GM19455 (cell line): ENCODE measurements at regions not wholly inside any gene's neighbourhood (a gene's known extent, or its start where the extent isn't known, plus 50 kb on each side); places are given as distances from the start of the nearest gene placed in this dataset.
"Not testable (repeated sequence)": the region's sequence is repeated elsewhere in the genome, so short reads cannot be mapped to it uniquely, and the experiment has no call there.

ENCODE experiments used
- ATAC-seq: cut with Tn5 transposase; IDR thresholded peaks from one replicate; pipeline ENCODE4 v1.9.1; 2021; ENCODE audit not compliant: unreplicated experiment

GRCh38 chr7:49438281-49438680 lies 335.2 kb upstream of the VWC2 start:
- no peak for ATAC-seq

GRCh38 chr7:49443515-49443914 lies 329.9 kb upstream of the VWC2 start:
- ATAC-seq, result no peak

DNA sequence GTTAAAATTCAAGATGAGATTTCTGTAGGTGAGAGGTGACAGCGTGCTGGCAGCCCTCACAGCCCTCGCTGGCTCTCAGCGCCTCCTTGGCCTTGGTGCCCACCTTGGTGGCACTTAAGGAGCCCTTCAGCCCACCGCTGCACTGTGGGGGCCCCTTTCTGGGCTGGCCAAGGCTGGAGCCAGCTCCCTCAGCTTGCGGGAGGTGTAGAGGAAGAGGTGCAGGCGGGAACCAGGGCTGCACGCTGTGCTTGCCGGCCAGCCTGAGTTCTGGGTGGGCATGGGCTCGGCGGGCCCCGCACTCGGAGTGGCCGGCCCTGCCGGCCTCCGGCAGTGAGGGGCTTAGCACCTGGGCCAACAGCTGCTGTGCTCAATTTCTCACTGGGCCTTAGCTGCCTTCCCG lies 320.0 kb upstream of the VWC2 start:
- no peak for ATAC-seq

DNA sequence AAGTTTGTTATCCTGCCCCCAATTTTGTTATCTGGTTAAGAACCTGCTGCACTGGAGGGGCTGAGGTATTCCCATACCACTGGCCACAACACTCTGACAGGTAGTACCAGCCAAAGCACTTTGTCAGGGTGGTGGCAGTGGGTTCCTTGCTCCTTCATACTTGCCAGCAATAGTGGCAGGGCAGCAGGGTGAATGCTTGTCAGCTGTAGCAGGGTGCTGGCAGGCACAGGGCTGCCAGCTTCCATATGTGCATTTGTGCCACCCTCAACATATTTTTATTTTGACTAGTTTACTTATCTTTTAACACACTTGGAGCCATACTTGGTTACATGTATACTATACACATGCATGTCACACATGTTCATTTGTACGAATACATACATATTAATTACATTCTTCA lies 294.0 kb upstream of the VWC2 start:
- no peak for ATAC-seq

GRCh38 chr7:49479936-49480544 lies 293.4 kb upstream of the VWC2 start:
- no peak for ATAC-seq

DNA sequence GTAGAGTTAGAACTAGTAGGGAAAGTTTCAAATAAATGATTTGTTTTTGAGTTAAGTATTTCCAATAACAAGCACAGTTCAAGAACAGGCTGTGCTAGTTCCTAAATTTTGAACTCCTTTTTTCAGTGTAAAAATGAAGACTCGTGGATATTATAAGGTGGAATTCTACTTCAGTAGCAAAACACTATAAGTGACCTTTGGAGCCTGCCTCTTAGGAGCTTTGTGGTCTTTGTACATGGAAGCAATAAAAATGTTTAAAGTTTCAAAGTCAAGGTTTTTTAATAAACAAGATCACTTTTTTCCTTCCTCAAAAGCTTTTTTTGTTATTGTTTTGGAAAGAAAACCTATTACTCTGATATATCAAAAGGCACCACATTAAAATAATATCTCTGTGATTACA lies 292.4 kb upstream of the VWC2 start:
- ATAC-seq, result no peak

DNA sequence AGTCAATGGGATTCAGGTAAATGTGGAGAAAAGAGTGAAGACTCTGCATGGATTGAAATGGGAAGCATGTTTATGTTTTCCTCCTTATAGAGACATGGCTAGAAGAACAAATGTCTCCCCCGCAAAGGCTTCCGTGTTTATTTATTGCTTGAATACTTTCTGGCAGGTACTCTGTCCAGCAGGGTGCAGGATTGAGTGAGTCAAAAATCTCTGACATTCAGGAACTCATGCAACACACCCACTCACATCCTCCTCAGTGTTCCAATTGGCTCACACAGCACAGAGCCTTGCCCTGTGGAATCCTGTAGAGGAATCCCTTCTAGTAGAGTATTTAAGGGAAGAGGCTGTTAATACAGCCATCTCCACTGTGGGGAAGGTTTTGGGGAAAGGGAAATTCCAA lies 290.3 kb upstream of the VWC2 start:
- ATAC-seq, result no peak

GRCh38 chr7:49486974-49487829 lies 286.2 kb upstream of the VWC2 start:
- ATAC-seq, result no peak

DNA sequence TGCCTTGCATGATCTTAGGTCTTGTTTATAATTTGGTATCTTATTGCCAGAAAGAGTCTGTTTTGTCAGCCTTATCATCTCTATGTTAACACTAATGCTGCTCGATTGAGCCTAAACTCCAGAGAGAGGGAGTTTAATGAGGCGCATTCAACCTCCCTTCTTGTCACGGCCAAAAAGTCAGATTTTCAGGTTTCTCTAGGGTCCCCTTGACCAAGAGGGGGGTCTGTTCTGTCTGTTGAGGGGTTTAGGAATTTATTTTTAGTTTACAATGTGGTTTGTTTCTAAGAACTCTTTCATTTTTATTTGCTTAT lies 285.7 kb upstream of the VWC2 start:
- ATAC-seq, result no peak

- ATAC-seq, result no peak
Observed at GRCh38 chr7:49488573-49488972, 284.9 kb upstream of the VWC2 start.

GRCh38 chr7:49497471-49497870 lies 276.0 kb upstream of the VWC2 start:
- no peak for ATAC-seq

GRCh38 chr7:49500741-49501140 lies 272.7 kb upstream of the VWC2 start:
- ATAC-seq, result no peak

DNA sequence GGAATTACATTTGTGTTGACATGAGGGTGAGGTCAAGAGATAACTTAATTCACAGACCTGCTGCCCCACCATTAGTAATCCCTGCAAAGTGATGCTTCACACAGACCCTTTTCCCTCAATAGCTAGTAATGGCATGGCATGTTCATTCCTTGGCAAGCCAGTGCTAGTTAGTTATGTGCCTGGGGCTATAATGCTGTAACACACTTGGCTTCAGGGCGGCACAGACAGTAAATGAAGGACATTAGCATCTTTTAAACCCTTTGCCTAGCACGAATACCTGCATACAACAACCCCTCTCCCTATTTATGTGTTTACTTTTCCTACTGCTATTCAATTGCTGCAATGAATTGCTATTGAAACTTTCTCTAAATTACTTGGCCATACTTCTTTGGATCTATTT lies 266.2 kb upstream of the VWC2 start:
- ATAC-seq, result not testable (repeated sequence)

DNA sequence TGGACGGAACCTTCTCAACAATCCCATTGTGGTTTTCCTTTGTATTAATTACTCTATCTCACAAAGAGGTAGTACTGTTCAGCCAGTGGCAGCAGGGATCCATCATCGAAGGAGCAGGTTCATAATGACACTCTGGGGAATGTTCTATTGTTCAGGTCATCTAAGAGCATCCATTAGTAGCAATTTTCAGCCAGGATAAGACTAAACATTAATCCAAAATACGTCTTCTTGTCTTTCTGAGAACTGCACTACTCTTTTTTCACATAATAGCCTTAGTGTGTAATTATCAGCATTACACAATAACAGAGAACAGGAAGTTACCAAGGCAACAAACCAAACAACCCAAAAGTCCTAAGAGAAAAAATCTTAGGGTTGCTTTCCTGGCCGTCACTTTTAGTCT lies 259.5 kb upstream of the VWC2 start:
- ATAC-seq, result no peak

DNA sequence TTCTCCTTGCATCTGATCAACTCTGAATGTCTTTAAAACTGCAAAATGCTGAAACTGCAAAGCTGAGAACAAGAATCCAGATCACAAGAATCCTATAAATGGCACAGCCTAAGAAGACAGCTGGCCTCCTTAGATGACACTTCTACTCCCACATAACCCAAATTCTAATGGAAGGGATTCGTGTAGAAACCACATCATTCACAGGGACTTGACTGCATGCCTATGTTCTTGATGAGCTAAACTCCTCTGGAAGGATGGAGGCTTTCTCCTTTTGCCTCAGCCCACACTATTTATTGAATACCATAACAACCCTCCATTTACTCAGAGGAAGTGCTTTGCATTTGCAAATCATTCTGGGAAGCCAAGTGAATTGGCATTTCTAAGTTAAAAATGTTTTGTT lies 252.5 kb upstream of the VWC2 start:
- no peak for ATAC-seq

DNA sequence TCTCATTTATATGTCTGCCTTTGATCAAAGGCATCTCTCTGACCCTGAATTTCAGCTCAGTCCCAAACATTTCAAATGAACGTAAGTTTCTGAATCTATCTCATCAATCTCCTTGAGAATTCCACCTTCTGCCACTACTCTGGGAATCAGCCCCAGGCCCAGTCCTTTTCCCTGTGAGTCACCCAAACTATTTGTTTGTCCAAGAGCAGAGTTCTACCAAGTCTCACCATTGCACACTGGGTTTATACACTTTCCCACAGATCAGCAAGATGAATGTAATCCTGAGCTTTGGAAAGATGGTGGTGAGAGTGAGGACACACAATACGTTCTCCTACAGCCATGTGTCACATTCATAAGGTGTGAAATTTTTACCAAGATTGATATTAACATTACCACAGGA lies 251.3 kb upstream of the VWC2 start:
- no peak for ATAC-seq

GRCh38 chr7:49523870-49524269 lies 249.6 kb upstream of the VWC2 start:
- ATAC-seq, result no peak

DNA sequence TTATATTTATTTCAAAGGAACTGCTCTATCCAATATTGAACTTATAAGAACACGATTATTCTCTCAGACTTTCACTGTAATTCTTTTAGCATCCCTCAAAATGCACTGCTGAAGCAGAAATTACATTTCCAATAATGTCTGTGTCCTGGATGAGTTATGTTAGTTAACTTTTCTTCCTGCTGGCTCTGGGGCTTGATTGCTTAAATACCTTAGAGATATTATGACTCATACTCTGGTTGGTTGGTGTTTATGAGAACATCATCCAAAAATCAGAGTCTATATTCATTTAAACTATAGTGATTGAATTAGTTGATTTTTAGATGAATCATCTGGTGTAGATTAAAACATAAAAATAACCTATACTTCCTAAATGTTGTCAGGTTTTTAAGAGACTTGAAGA lies 246.3 kb upstream of the VWC2 start:
- ATAC-seq, result no peak

DNA sequence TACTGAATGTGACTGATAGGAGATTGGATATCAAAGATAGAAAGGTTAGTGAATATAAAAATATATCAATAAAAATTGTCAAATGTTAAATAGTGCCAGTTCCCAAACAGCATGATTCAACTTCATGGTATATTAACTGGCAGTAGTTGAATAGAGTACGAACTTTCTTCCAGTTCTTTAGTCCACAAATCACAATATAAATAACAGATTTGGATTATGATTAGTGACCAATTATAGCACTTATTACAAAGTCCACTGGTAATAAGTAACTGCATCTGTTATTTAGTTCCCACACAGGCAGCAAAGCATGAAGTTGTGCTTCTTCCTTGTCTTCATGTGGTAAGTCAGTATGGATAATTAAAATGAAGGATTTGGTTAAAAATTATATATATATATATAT lies 243.0 kb upstream of the VWC2 start:
- no peak for ATAC-seq

DNA sequence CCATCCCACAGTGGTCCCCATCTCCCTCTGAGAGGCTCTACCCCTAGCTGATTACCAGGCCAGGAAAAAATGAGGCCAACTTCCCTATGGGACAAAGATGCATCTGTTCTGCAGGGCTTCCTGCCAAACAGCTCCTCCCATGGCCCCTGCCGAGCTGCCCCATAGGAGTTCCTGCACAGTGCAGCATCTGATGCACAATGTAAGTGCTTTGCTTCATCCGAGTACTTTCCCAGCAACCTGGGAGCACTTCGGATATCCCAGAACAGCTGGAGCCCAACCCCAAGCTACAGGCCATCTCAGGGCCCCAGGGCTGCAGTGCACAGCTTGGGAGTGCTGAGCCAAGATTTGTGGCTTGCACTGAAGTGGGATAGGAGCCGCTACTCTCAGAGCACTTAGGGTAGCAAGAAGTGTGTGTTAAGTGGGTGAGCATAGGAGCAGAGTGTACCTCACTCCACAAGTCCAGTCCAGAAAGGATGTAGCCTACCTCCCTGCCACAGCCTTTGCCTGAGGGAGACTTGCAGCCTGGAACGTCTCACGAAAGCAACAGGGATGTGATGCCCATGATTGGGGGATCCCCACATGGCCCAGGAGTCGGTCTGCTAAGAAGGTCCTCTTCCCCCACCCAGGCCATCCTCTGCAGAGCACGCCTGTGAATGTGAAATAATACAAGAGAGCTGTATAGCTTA lies 209.6 kb upstream of the VWC2 start:
- ATAC-seq, result peak; percentile 30

- ATAC-seq, result peak; percentile 88
Observed at GRCh38 chr7:49564379-49564714, 209.1 kb upstream of the VWC2 start.

DNA sequence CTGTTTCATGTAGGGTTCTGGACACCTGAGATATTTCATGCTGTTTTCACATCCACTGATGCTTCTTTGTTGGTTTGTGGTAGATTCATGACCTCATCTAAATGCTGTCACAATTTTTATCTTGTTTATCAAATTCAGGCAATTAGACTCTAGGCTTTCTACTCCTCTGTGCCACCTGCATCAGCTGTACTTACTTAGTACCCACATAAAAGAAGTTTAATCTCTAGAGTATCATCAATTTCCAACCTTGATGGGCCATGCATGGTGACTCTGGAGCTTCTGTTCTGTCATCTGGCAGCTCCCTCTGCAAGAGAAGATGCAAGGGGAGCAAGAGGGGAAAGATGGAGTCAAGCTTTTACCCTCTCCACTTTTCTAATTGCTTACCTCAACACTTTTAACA lies 195.9 kb upstream of the VWC2 start:
- ATAC-seq, result no peak

DNA sequence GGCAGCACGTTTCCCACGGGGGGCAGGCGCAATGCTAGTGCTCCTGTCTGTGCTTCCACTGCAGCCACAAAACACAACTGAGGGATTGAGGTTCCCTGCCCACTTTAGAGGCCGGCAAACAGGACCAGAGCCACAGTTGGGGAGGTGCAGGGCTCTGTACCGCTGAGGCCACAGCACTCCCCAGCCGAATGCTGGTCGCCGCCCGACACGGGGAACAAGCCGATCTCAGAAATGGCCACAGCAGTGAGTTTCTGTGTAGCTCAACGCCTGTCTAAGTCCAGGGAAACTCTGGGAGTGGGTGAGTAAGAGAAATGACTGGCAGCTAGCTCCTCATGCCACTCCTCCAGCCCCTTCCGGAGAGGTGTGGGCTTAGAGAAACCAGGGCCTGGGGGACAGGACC lies 194.0 kb upstream of the VWC2 start:
- ATAC-seq, result no peak
